ENCODE measurements at regions not wholly inside any gene's neighbourhood (a gene's known extent, or its start where the extent isn't known, plus 50 kb on each side); places are given as distances from the start of the nearest gene placed in this dataset.

DNA sequence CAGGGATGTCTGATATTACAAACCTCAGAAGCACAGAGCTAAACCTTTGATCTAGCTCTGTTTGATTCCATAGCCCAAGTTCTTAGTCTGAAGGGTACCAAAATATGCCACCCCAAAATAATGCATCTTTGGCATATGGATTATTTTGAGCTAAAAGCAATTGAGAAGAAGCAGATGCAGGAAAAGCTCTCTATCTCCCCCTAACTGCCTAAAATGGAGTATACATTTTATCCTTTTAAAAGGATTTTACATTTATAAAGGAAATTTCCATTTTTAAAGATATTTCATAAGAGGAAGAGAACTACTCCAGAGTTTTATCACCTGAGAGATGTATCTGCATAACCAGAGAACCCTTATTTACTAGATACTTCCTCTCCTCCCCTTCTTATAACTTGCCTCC is 158.7 kb downstream of the ZNF674 start:
- DNase-seq (ENCODE audit: low read depth in 1 of 2, low spot score in 1 of 2) = no peak
- no peak for TF ChIP-seq JUND (IDR thresholded peaks at IDR 0.05; ENCODE audit: low read depth)
- in situ Hi-C loops (cut with HindIII; ENCODE audit: low pct_unique_long_range_greater_than_20kb, low sequenced_read_pairs) = no loop called here

DNA sequence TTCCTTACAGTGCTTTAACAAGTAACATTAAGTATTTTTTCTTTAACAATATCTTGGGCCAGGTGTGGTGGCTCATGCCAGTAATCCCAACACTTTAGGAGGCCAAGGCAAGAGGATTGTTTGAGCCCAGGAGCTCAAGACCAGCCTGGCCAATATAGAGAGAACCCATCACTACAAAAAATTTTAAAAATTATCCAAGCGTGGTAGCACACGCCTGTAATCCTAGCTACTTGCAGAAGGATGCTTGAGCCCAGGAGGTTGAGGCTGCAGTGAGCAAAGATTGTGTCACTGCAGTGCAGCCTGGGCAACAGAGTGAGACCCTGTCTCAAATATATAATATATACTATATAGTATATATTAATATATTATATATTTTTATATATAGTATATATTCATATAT is 162.2 kb downstream of the ZNF674 start:
- no peak for TF ChIP-seq JUND (IDR thresholded peaks at IDR 0.05; ENCODE audit: low read depth)
- DNase-seq (ENCODE audit: low read depth in 1 of 2, low spot score in 1 of 2) = no peak
- in situ Hi-C loops (cut with HindIII; ENCODE audit: low pct_unique_long_range_greater_than_20kb, low sequenced_read_pairs) = no loop called here

DNA sequence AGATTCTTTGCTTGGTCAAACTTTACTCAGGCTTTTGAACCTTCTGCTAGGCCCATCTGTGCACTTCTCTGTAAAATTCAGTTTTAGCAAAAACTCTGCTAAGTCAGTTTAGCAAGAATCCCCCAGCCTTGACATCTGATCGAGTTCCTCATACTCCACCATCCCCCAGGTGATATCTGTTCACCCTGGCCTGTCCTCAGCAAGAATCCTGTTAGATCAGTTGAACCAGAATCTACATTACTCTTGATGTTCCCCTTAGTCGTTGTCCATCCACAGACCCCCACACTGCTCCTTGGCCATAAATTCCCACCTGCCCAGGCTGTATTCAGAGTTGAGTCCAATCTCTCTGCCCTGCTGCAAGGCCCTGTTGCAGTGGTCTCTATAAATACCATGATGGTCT is 162.6 kb downstream of the ZNF674 start:
- no peak for TF ChIP-seq JUND (IDR thresholded peaks at IDR 0.05; ENCODE audit: low read depth)
- in situ Hi-C loops (cut with HindIII; ENCODE audit: low pct_unique_long_range_greater_than_20kb, low sequenced_read_pairs) = no loop called here
- no peak for DNase-seq (ENCODE audit: low read depth in 1 of 2, low spot score in 1 of 2)

DNA sequence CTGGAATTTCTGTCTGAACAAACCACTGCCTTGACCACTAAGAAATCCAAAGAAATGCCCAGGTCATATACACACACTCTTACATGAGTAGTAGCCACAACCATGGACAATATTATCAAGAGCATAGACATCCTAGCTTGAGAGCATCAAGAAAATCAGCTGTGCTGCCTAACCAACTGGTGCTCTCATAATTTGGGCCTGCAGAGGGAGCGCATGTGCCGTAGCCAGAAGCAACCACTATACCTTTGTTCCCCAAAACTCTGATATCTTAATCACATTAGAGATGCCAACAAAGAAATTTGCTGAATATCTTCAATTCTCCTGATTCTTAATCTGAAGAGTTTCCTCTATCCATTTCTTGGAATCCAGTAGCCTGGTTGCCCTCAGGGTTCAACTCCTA is 163.6 kb downstream of the ZNF674 start:
- in situ Hi-C loops (cut with HindIII; ENCODE audit: low pct_unique_long_range_greater_than_20kb, low sequenced_read_pairs) = no loop called here
- no peak for TF ChIP-seq JUND (IDR thresholded peaks at IDR 0.05; ENCODE audit: low read depth)
- DNase-seq (ENCODE audit: low read depth in 1 of 2, low spot score in 1 of 2) = peak in 1 of 2 experiments; percentile 47

DNA sequence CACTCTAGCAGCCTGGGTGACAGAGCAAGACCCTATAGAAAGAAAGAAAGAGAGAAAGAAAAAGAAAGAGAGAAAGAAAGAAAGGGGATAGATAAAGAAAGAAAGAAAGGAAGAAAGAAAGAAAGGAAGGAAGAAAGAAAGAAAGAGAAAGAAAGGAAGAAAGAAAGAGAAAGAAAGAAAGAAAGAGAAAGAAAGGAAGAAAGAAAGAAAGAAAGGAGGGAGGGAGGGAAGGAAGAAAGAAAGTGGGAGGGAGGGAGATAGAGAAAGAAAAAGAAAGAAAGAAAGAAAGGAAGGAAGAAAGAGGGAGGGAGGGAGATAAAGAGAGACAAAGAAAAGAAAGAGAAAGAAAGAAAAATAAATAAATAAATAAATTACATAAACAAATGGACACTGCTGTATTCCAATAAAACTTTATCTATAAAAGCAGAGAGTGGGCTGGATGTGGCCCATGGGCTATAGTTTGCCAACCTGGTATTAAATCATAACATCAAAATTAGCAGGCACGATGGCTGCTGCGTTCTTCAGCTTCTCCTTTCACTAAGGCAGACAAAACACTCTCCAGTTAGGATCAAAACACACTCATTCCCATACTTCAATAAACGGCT is 165.0 kb downstream of the ZNF674 start:
- no peak for TF ChIP-seq JUND (IDR thresholded peaks at IDR 0.05; ENCODE audit: low read depth)
- no peak for DNase-seq (ENCODE audit: low read depth in 1 of 2, low spot score in 1 of 2)
- in situ Hi-C loops (cut with HindIII; ENCODE audit: low pct_unique_long_range_greater_than_20kb, low sequenced_read_pairs) = no loop called here

DNA sequence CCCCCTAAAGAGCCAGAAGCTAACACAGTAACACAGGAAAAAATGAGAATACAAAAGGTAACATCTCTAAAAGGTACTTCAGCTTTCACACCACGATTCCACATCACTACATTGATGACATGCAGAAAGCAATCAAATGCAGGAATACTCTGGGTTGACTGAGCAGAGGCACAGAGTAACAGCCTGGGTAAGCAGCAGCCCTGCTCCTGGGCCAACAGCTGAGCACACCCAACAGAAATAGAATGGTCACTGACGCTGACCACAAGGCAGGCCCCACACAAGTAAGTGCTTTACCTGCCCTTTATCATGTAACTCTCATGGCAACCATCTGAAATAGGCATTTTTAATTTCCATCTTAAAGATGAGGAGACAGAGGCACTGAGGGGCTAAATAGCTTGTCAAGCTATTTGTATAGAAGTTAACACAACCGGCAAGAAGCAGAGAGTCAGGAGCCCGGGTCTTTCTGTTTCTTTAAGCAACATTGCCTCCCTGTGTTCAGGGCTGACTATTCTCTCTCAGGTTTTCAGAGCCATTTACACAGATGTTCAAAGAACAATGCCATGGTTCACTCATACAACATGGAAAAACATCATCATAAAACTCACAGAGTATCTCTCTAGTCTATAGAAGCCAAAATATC is 168.9 kb downstream of the ZNF674 start:
- in situ Hi-C loops (cut with HindIII; ENCODE audit: low pct_unique_long_range_greater_than_20kb, low sequenced_read_pairs) = no loop called here
- TF ChIP-seq JUND (IDR thresholded peaks at IDR 0.05; ENCODE audit: low read depth) = no peak
- peak; percentile 29 to 69 for DNase-seq (ENCODE audit: low read depth in 1 of 2, low spot score in 1 of 2)

DNA sequence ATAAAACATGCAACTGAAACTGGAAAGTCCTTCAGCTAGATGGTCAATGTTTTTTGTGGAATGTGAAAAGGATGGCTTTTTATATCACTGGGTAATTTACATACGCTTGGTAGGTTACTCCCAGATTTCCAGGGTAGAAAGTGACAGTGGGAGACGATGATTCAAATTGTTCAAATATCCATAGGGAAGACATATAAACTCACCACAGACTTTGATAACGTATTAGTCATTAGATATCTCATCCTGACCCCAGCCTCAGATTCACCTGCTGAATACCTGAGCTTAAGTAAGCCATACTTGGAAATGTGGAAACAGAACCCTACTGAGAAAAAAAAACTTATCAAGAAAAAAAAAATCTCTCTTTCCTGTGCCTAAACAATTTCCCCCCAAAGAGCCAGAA is 169.4 kb downstream of the ZNF674 start:
- in situ Hi-C loops (cut with HindIII; ENCODE audit: low pct_unique_long_range_greater_than_20kb, low sequenced_read_pairs) = no loop called here
- no peak for DNase-seq (ENCODE audit: low read depth in 1 of 2, low spot score in 1 of 2)
- no peak for TF ChIP-seq JUND (IDR thresholded peaks at IDR 0.05; ENCODE audit: low read depth)

DNA sequence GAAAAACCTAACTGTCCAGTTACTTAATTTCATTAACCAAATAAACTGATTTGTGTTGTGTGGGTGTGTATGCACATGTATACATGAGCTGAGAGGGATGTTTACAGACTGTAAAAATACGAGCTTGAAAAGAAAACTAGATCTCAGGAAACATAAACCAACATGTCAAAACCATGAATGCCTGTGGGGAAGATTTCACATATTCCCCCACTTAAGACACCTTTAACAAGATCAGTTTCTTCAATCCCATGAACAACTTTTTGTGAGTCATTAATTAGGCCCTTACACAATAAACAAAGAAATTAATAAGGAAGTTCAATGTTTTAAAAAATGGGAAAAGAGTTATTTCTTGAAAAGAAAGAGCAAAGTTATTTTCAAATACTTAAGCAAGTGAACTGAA is 170.8 kb downstream of the ZNF674 start:
- no peak for TF ChIP-seq JUND (IDR thresholded peaks at IDR 0.05; ENCODE audit: low read depth)
- no peak for DNase-seq (ENCODE audit: low read depth in 1 of 2, low spot score in 1 of 2)
- in situ Hi-C loops (cut with HindIII; ENCODE audit: low pct_unique_long_range_greater_than_20kb, low sequenced_read_pairs) = no loop called here

DNA sequence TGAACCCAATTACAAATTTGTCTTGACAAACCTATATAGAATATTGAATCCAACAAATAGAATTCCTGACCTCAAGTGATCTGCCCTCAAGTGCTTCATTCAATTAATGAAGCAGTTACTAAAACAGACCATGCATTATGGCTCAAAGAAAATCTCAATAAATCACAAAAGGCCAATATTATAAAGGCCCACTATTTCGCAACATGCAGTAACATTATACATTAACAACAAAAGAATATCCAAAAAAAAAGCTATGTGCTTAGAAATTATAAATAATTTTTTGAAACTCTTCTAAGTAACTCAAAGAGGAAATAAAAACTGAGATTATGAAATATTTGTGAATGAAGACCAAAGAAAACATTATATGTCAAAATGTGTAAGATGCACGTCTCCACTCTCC is 177.7 kb downstream of the ZNF674 start:
- in situ Hi-C loops (cut with HindIII; ENCODE audit: low pct_unique_long_range_greater_than_20kb, low sequenced_read_pairs) = no loop called here
- TF ChIP-seq JUND (IDR thresholded peaks at IDR 0.05; ENCODE audit: low read depth) = no peak
- DNase-seq (ENCODE audit: low read depth in 1 of 2, low spot score in 1 of 2) = no peak

DNA sequence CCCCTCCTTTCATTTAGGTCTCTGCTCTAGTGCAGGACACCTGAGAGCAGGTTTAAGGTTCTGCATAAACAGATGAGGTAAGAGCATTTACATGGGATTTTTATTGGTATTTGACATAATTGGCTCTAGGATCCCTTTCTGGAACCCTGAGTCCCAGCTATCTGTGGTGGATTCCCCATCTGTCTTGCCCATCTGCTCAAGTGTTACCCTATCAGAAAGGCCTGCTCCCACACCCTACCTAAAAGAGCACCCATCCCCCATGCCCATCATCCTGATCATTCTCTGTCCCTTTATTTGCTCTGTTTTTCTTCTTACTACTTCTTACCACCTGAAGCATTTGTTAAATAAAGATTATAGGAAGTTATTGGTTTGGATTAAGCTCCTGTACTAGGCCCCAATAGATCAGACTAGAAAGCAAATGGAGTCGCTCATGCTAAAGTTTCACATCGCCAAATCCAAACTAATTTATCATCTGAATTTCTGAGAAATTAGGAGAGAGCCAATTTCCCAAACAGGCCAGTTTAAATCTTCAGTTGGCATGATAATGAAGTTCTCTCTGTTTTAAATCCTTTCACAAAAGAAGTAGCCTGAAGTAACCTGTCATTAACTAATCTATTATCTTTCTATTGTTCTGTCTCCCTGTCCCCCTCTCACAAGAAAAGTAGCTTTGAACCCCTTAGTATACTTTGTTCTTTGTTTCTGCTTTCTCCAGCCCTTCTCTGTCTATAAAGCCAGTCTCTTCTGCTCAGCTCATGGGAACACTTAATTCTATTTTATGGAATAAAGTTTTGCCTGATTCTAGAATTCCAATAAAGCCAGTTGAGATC is 178.6 kb downstream of the ZNF674 start:
- TF ChIP-seq JUND (IDR thresholded peaks at IDR 0.05; ENCODE audit: low read depth) = no peak
- no peak for DNase-seq (ENCODE audit: low read depth in 1 of 2, low spot score in 1 of 2)
- in situ Hi-C loops (cut with HindIII; ENCODE audit: low pct_unique_long_range_greater_than_20kb, low sequenced_read_pairs) = no loop called here

DNA sequence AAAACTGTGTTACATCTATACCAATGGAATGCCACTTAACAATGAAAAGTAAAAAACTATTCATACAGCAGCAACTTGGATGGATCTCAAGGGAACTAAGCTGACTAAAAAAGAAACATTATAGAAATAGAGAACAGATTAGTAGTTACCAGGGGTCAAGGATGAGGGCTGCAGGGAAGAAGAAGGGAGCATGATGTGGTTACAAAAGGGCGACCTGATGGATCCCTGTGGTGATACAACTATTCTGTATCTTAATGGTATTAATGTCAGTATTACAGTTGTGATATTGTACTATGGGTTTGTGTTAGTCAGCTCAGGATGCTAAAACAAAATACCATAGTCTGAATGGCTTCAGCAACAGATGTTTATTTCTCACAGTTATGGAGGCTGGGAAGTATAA is 190.7 kb downstream of the ZNF674 start:
- TF ChIP-seq JUND (IDR thresholded peaks at IDR 0.05; ENCODE audit: low read depth) = no peak
- in situ Hi-C loops (cut with HindIII; ENCODE audit: low pct_unique_long_range_greater_than_20kb, low sequenced_read_pairs) = no loop called here
- no peak for DNase-seq (ENCODE audit: low read depth in 1 of 2, low spot score in 1 of 2)

DNA sequence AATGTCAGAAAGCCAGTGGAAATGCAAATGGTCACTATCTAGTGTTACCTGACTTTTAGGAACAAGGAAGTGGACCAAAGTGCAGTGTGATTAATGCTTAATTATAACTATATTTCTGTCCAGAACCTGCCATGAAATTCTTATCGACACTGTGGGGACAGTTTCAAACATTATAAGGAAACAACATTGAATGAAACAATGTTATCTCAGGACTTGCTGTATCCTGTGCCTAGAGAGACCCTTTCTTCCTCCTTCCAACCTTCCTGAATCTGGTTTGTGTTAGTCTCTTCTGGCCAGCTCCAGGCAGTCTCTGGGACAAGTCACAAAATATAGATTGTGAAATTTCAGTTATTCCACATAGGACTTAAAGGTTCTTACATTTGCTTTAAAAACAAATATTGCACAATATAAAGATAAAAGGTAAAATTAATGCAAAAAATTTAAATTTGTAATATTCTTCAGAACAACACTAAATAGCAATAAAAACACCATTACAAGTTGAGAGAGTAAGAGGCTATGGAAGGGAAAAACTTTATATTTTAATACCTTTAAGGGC is 203.4 kb downstream of the ZNF674 start:
- in situ Hi-C loops (cut with HindIII; ENCODE audit: low pct_unique_long_range_greater_than_20kb, low sequenced_read_pairs) = no loop called here
- no peak for TF ChIP-seq JUND (IDR thresholded peaks at IDR 0.05; ENCODE audit: low read depth)
- no peak for DNase-seq (ENCODE audit: low read depth in 1 of 2, low spot score in 1 of 2)

DNA sequence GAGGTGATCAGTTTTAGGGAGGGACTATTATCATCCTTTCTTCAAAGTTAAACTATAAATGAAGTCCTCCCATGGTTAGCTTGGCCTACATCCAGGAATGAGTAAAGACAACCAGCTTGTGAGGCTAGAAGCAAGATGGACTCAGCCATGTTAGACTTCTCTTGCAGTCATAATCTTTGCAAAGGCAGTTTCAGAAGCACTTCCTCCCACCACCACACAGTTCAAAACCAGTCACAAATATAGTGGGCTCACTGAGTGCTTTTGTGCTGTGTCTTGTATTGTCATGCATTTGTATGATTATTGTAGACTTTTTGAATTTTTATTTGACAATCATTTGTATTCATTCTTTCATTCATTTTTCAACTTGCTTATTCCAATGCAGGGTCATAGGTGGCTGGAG is 204.5 kb downstream of the ZNF674 start:
- in situ Hi-C loops (cut with HindIII; ENCODE audit: low pct_unique_long_range_greater_than_20kb, low sequenced_read_pairs) = no loop called here
- no peak for TF ChIP-seq JUND (IDR thresholded peaks at IDR 0.05; ENCODE audit: low read depth)
- no peak for DNase-seq (ENCODE audit: low read depth in 1 of 2, low spot score in 1 of 2)
